Neuronal stem cell (in vitro differentiated cells): ENCODE measurements at regions not wholly inside any gene's neighbourhood (a gene's known extent, or its start where the extent isn't known, plus 50 kb on each side); places are given as distances from the start of the nearest gene placed in this dataset.
A peak's percentile ranks its signal among the peaks of the same experiment; 100 is the strongest.
"Not testable (repeated sequence)": the region's sequence is repeated elsewhere in the genome, so short reads cannot be mapped to it uniquely, and the experiment has no call there.

Experiments
- DNase-seq: peaks from one replicate; pipeline ENCODE4 v3.0.0-alpha.2; 2013; ENCODE audit warnings: low spot score
- H2AFZ ChIP-seq: one replicate; pipeline ENCODE4 v1.6.1; 2013; ENCODE audit warnings: mild to moderate bottlenecking, low read length, inconsistent platforms
- H2AK5ac ChIP-seq: 2 replicates; pipeline ENCODE4 v1.6.1; 2013; ENCODE audit warnings: low read depth, mild to moderate bottlenecking, inconsistent platforms, low read length, moderate library complexity, mixed read lengths
- H2BK120ac ChIP-seq: 2 replicates; pipeline ENCODE4 v1.6.1; 2013; ENCODE audit warnings: low read depth, mild to moderate bottlenecking, inconsistent platforms, low read length, moderate library complexity, mixed read lengths
- H2BK12ac ChIP-seq: one replicate; pipeline ENCODE4 v1.6.1; 2013; ENCODE audit warnings: low read length, inconsistent platforms
- H2BK15ac ChIP-seq: 2 replicates; pipeline ENCODE4 v1.6.1; 2013; ENCODE audit warnings: mild to moderate bottlenecking, low read length, inconsistent platforms, mixed read lengths
- H2BK5ac ChIP-seq: one replicate; pipeline ENCODE4 v1.6.1; 2013; ENCODE audit warnings: inconsistent platforms, mild to moderate bottlenecking, low read length, moderate library complexity
- H3K14ac ChIP-seq: one replicate; pipeline ENCODE4 v1.6.1; 2013; ENCODE audit warnings: low read length, inconsistent platforms
- H3K18ac ChIP-seq: 2 replicates; pipeline ENCODE4 v1.6.1; 2013; ENCODE audit warnings: low read length, inconsistent platforms
- H3K23ac ChIP-seq: 2 replicates; pipeline ENCODE4 v1.6.1; 2013; ENCODE audit warnings: low read depth, mild to moderate bottlenecking, mixed read lengths, low read length, inconsistent platforms; ENCODE audit not compliant: poor library complexity
- H3K27ac ChIP-seq: replicated peaks from 3 replicates; pipeline ENCODE4 v1.5.1; 2013; ENCODE audit warnings: low read length, inconsistent platforms
- H3K27me3 ChIP-seq, 3 experiments: 2 replicates each; pipeline ENCODE4 v1.6.1; 2013; ENCODE audit warnings: low read length in 3 of 3, mild to moderate bottlenecking in 2 of 3, inconsistent platforms in 1 of 3, low read depth in 1 of 3, mixed read lengths in 1 of 3, moderate library complexity in 1 of 3; ENCODE audit not compliant: control insufficient read depth in 3 of 3, insufficient read depth in 3 of 3
- H3K36me3 ChIP-seq, 2 donors: replicated peaks in 1 of 2; 2 replicates each; pipeline ENCODE4 v1.6.1; 2013; ENCODE audit warnings: low read length in 2 of 2; ENCODE audit not compliant: control insufficient read depth in 2 of 2, insufficient read depth in 2 of 2
- H3K4ac ChIP-seq: 2 replicates; pipeline ENCODE4 v1.6.1; 2013; ENCODE audit warnings: inconsistent platforms, mild to moderate bottlenecking, low read length, moderate library complexity
- H3K4me1 ChIP-seq, 2 donors: 1 replicate in 1 of 2; 2 replicates in 1 of 2; pipeline ENCODE4 v1.6.1; 2013; ENCODE audit warnings: low read length in 2 of 2, low read depth in 1 of 2; ENCODE audit not compliant: control insufficient read depth in 2 of 2, insufficient read depth in 1 of 2
- H3K4me2 ChIP-seq: one replicate; pipeline ENCODE4 v1.6.1; 2013; ENCODE audit warnings: mild to moderate bottlenecking, low read length, inconsistent platforms; ENCODE audit not compliant: insufficient read depth, poor library complexity, severe bottlenecking
- H3K4me3 ChIP-seq, 2 donors: 2 replicates each; pipeline ENCODE4 v1.5.1; 2013; ENCODE audit warnings: low read length in 2 of 2, mild to moderate bottlenecking in 2 of 2, inconsistent platforms in 1 of 2, moderate library complexity in 1 of 2
- H3K79me1 ChIP-seq: one replicate; pipeline ENCODE4 v1.6.1; 2013; ENCODE audit warnings: low read depth, mild to moderate bottlenecking, inconsistent platforms, low read length, moderate library complexity
- H3K9ac ChIP-seq: one replicate; pipeline ENCODE4 v1.6.1; 2013; ENCODE audit warnings: mild to moderate bottlenecking, low read depth, low read length, inconsistent platforms; ENCODE audit not compliant: poor library complexity
- H3K9me3 ChIP-seq, 2 donors: replicated peaks in 1 of 2; 2 replicates each; pipeline versions ENCODE3 to v1.6.1; 2013; ENCODE audit warnings: low read length in 2 of 2, mild to moderate bottlenecking in 2 of 2, inconsistent platforms in 1 of 2, low read depth in 1 of 2, mixed read lengths in 1 of 2, moderate library complexity in 1 of 2; ENCODE audit not compliant: control insufficient read depth in 2 of 2, insufficient read depth in 1 of 2
- H4K8ac ChIP-seq: one replicate; pipeline ENCODE4 v1.6.1; 2013; ENCODE audit warnings: low read depth, mild to moderate bottlenecking, inconsistent platforms, low read length, moderate library complexity
- H4K91ac ChIP-seq: one replicate; pipeline ENCODE4 v1.6.1; 2013; ENCODE audit warnings: low read length, low read depth, mild to moderate bottlenecking, inconsistent platforms; ENCODE audit not compliant: poor library complexity
- WGBS, 2 donors: extraction: QIAGEN DNeasy Blood & Tissue Kit; methylation state at CpG; one replicate each; pipeline ENCODE4 v1.1.7; 2013; ENCODE audit warnings: missing lambda C conversion rate in 2 of 2, mixed read lengths in 1 of 2; ENCODE audit not compliant: insufficient read length in 2 of 2, insufficient replicate concordance in 1 of 2; ENCODE audit errors: extremely low coverage in 2 of 2; 5-methylcytosine and 5-hydroxymethylcytosine counted together

GRCh38 chr2:150803689-150804398 lies 316.4 kb upstream of the RND3 start:
- no peak overlapping the region for H4K91ac ChIP-seq
- H3K23ac ChIP-seq, result no peak overlapping the region

GRCh38 chr2:150802635-150803034 lies 315.2 kb upstream of the RND3 start:
- Histone ChIP-seq H3K9ac (no peak overlapping the region), H2BK12ac (no peak overlapping the region), H2AK5ac (no peak overlapping the region), H3K27ac (no peak overlapping the region), H2BK5ac (no peak overlapping the region), H2BK15ac (no peak overlapping the region), H3K4me1 (no peaks in the 10 kb centered on the region), H3K4me3 (no peak overlapping the region), H4K8ac (no peak overlapping the region), H3K9me3 (peaks cover 0 to 9% of the 10 kb centered on the region in 2 donors), H4K91ac (no peak overlapping the region), H3K18ac (no peak overlapping the region), H3K27me3 (no peaks in the 10 kb centered on the region), H3K79me1 (no peaks in the 10 kb centered on the region), H2BK120ac (no peak overlapping the region), H3K36me3 (no peaks in the 10 kb centered on the region), H3K14ac (no peak overlapping the region), H3K23ac (no peak overlapping the region), H3K4me2 (no peak overlapping the region), H3K4ac (no peak overlapping the region), H2AFZ (no peak overlapping the region)
- WGBS, 2 donors, result no CpG with 5 or more reads among the region's 1 CpG
- no peak for DNase-seq

More at GRCh38 chr2:150803689-150804398, 316.4 kb upstream of the RND3 start:
- H3K4me2 ChIP-seq, result no peak overlapping the region
- peaks cover 0 to 9% of the 10 kb centered on the region in 2 donors for H3K9me3 ChIP-seq
- H2BK15ac ChIP-seq, result no peak overlapping the region
- H3K27me3 ChIP-seq, result no peaks in the 10 kb centered on the region
- no peak overlapping the region for H3K18ac ChIP-seq
- H3K9ac ChIP-seq, result no peak overlapping the region
- peak overlapping the region; percentile 22 for H2AFZ ChIP-seq
- no peak for DNase-seq
- H4K8ac ChIP-seq, result no peak overlapping the region
- no peak overlapping the region for H3K4me3 ChIP-seq
- H3K4me1 ChIP-seq, result no peaks in the 10 kb centered on the region
- no peak overlapping the region for H2BK5ac ChIP-seq
- no peak overlapping the region for H3K14ac ChIP-seq
- H3K27ac ChIP-seq, result no peak overlapping the region
- H3K4ac ChIP-seq, result no peak overlapping the region
- WGBS, 2 donors, result no CpG with 5 or more reads among the region's 6 CpGs
- H3K79me1 ChIP-seq, result no peaks in the 10 kb centered on the region
- no peaks in the 10 kb centered on the region for H3K36me3 ChIP-seq
- H2BK12ac ChIP-seq, result no peak overlapping the region
- H2AK5ac ChIP-seq, result no peak overlapping the region
- H2BK120ac ChIP-seq, result no peak overlapping the region

DNA sequence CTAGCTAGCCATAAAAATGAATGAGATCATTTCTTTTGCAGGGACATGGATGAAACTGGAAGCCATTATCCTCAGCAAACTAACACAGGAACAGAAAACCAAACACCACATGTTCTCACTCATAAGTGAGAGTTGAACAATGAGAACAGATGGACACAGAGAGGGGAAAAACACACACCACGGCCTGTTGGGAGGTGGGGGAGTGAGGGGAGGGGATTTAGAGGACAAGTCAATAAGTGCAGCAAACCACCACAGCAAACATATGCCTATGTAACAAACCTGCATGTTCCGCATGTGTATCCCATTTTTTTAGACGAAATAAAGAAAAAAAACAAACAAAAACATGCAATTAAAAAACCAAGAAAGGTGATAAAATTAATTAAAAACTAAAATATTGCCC lies 308.8 kb upstream of the RND3 start:
- H3K18ac ChIP-seq, H3K4ac ChIP-seq, H3K9me3 ChIP-seq, H3K36me3 ChIP-seq, H3K4me3 ChIP-seq, H3K23ac ChIP-seq, DNase-seq, H3K27ac ChIP-seq, H3K27me3 ChIP-seq, H3K4me2 ChIP-seq, H2BK120ac ChIP-seq, H3K9ac ChIP-seq, H2AK5ac ChIP-seq, H2BK15ac ChIP-seq, H4K91ac ChIP-seq, H4K8ac ChIP-seq, H3K4me1 ChIP-seq, H2BK5ac ChIP-seq, H3K14ac ChIP-seq, H2BK12ac ChIP-seq, H3K79me1 ChIP-seq, H2AFZ ChIP-seq: not testable (repeated sequence)
- WGBS, 2 donors, result no CpG with 5 or more reads among the region's 3 CpGs

DNA sequence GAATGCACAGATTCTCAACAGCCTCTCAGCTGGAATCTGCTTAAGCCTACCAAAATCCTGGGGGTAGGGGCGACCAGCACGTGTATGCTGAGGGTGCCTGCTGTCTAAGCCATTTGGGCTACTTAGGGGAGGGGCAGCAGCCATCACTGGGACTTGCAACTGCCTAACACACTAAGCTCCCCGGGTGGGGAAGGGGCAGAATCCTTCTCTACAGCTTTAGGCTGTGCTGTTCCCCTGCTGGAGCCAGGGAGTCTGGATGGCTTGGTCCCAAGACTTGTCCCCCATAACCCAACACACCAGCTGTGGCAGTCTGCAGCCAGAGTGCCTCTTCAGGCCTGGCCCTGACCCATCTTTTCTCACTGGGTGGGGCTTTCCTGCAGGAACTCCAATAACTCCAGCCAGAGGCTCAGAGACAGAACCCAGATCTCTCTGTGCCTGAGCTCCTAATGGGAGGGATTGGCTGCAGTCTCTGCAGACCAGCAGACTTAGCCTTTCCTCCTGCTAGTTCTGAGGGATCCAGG lies 305.4 kb upstream of the RND3 start:
- Histone ChIP-seq H3K4ac (no peak overlapping the region), H3K79me1 (no peaks in the 10 kb centered on the region), H2AK5ac (no peak overlapping the region), H3K4me1 (no peaks in the 10 kb centered on the region), H2BK15ac (no peak overlapping the region), H3K4me2 (no peak overlapping the region), H3K27ac (no peak overlapping the region), H2BK5ac (no peak overlapping the region), H3K9ac (no peak overlapping the region), H4K8ac (no peak overlapping the region), H3K23ac (no peak overlapping the region), H2BK120ac (no peak overlapping the region), H3K27me3 (no peaks in the 10 kb centered on the region), H3K14ac (no peak overlapping the region), H3K36me3 (no peaks in the 10 kb centered on the region), H3K9me3 (peaks cover 3 to 7% of the 10 kb centered on the region in 2 donors), H4K91ac (no peak overlapping the region), H3K4me3 (peak overlapping the region in 1 of 2 donors; percentile 29), H2AFZ (no peak overlapping the region), H2BK12ac (no peak overlapping the region), H3K18ac (no peak overlapping the region)
- no peak for DNase-seq
- WGBS, 2 donors, result no CpG with 5 or more reads among the region's 3 CpGs
